ENCODE measurements at regions not wholly inside any gene's neighbourhood (a gene's known extent, or its start where the extent isn't known, plus 50 kb on each side); places are given as distances from the start of the nearest gene placed in this dataset.

GRCh38 chr16:77594057-77594456, 128.3 kb upstream of the NUDT7 start:
- no peak for DNase-seq (ENCODE audit: low spot score)

- DNase-seq (ENCODE audit: low spot score) = no peak
These were observed 127.3 kb upstream of the NUDT7 start for GRCh38 chr16:77594799-77595596.

- no peak for DNase-seq (ENCODE audit: low spot score)
These were observed 126.1 kb upstream of the NUDT7 start for GRCh38 chr16:77596261-77596660.

GRCh38 chr16:77599793-77600415, 122.4 kb upstream of the NUDT7 start:
- DNase-seq (ENCODE audit: low spot score) = no peak

- no peak for DNase-seq (ENCODE audit: low spot score)
These were observed 121.8 kb upstream of the NUDT7 start for GRCh38 chr16:77600555-77600954.

- no peak for DNase-seq (ENCODE audit: low spot score)
These were observed 118.7 kb upstream of the NUDT7 start for GRCh38 chr16:77603656-77604055.

- DNase-seq (ENCODE audit: low spot score) = no peak
These were observed 111.8 kb upstream of the NUDT7 start for GRCh38 chr16:77610496-77610895.

- DNase-seq (ENCODE audit: low spot score) = no peak
These were observed 110.9 kb upstream of the NUDT7 start for GRCh38 chr16:77611386-77611785.

GRCh38 chr16:77612596-77612995, 109.7 kb upstream of the NUDT7 start:
- no peak for DNase-seq (ENCODE audit: low spot score)

GRCh38 chr16:77613095-77613494, 109.2 kb upstream of the NUDT7 start:
- no peak for DNase-seq (ENCODE audit: low spot score)

- DNase-seq (ENCODE audit: low spot score) = no peak
These were observed 104.8 kb upstream of the NUDT7 start for GRCh38 chr16:77617553-77617952.

GRCh38 chr16:77617996-77618395, 104.3 kb upstream of the NUDT7 start:
- DNase-seq (ENCODE audit: low spot score) = no peak

GRCh38 chr16:77618951-77619350, 103.4 kb upstream of the NUDT7 start:
- no peak for DNase-seq (ENCODE audit: low spot score)

GRCh38 chr16:77624085-77624484, 98.2 kb upstream of the NUDT7 start:
- DNase-seq (ENCODE audit: low spot score) = no peak

GRCh38 chr16:77636615-77637014, 85.7 kb upstream of the NUDT7 start:
- DNase-seq (ENCODE audit: low spot score) = no peak

GRCh38 chr16:77637940-77638339, 84.4 kb upstream of the NUDT7 start:
- DNase-seq (ENCODE audit: low spot score) = no peak

- DNase-seq (ENCODE audit: low spot score) = no peak
These were observed 79.1 kb upstream of the NUDT7 start for GRCh38 chr16:77643176-77643575.

- DNase-seq (ENCODE audit: low spot score) = no peak
These were observed 76.5 kb upstream of the NUDT7 start for GRCh38 chr16:77645764-77646163.

GRCh38 chr16:77647726-77648125, 74.6 kb upstream of the NUDT7 start:
- DNase-seq (ENCODE audit: low spot score) = no peak

- DNase-seq (ENCODE audit: low spot score) = no peak
These were observed 71.6 kb upstream of the NUDT7 start for GRCh38 chr16:77650761-77651160.

GRCh38 chr16:77652399-77652798, 69.9 kb upstream of the NUDT7 start:
- no peak for DNase-seq (ENCODE audit: low spot score)

- no peak for DNase-seq (ENCODE audit: low spot score)
These were observed 65.3 kb upstream of the NUDT7 start for GRCh38 chr16:77657016-77657415.

GRCh38 chr16:77660311-77660710, 62.0 kb upstream of the NUDT7 start:
- peak; percentile 36 for DNase-seq (ENCODE audit: low spot score)

- no peak for DNase-seq (ENCODE audit: low spot score)
These were observed 60.1 kb upstream of the NUDT7 start for GRCh38 chr16:77662246-77662645.

Measured in pons (tissue), 1 donor.